ENCODE measurements at regions not wholly inside any gene's neighbourhood (a gene's known extent, or its start where the extent isn't known, plus 50 kb on each side); places are given as distances from the start of the nearest gene placed in this dataset.

DNA sequence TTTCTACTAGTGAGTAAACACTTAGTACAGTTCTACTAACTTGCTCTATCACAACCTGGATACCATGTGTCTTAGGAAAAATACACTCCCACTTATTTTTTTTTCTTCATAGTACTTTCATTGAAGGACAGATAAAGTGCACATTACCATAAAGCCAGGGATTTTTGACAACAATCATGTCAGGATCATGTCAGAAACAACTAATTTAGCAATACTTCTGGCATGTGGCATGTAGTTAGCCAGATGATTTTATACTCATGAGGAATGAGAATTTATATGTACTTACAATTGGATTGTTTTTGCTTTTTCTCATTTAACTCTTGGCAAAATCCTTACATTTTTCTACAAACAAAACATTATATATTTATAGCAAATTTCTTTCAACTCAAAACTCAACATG, 630.7 kb upstream of the GRM3 start:
- no peaks in the 10 kb centered on the region for H3K9me3 Mint-ChIP-seq

DNA sequence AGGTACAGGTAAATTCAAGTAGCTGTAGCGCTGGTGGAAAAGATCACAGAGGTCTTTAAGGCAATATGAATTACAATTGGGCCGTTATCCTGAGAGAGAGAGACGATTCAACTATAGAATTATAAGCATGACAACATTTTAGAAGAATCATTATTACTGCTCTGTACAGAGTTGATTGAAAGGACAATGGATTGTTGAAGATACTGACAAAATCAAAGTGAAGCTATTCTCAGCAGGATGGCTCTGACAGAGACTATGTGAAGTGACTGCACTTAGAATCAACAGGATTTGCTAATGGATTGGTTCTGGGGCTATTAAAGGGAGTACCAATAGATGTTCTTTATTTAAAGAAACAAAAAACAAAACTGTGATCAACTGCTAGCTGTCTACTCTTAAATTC, 634.8 kb upstream of the GRM3 start:
- Mint-ChIP-seq H3K4me3 (no peak overlapping the region), H3K9me3 (no peaks in the 10 kb centered on the region), H3K27ac (no peak overlapping the region), H3K27me3 (ENCODE audit: low read depth) (no peaks in the 10 kb centered on the region), H3K36me3 (no peaks in the 10 kb centered on the region), H3K4me1 (no peaks in the 10 kb centered on the region)
- DNase-seq (ENCODE audit: low spot score in 2 of 2, unreplicated experiment in 2 of 2), result no peak
- TF ChIP-seq, protein P1, sequence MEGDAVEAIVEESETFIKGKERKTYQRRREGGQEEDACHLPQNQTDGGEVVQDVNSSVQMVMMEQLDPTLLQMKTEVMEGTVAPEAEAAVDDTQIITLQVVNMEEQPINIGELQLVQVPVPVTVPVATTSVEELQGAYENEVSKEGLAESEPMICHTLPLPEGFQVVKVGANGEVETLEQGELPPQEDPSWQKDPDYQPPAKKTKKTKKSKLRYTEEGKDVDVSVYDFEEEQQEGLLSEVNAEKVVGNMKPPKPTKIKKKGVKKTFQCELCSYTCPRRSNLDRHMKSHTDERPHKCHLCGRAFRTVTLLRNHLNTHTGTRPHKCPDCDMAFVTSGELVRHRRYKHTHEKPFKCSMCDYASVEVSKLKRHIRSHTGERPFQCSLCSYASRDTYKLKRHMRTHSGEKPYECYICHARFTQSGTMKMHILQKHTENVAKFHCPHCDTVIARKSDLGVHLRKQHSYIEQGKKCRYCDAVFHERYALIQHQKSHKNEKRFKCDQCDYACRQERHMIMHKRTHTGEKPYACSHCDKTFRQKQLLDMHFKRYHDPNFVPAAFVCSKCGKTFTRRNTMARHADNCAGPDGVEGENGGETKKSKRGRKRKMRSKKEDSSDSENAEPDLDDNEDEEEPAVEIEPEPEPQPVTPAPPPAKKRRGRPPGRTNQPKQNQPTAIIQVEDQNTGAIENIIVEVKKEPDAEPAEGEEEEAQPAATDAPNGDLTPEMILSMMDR (IDR thresholded peaks at IDR 0.05; ENCODE audit: unreplicated experiment), result no peak

More for the DNA sequence above, 630.7 kb upstream of the GRM3 start:
- DNase-seq (ENCODE audit: low spot score in 2 of 2, unreplicated experiment in 2 of 2), result no peak
- Mint-ChIP-seq H3K36me3 (no peaks in the 10 kb centered on the region), H3K27me3 (ENCODE audit: low read depth) (no peaks in the 10 kb centered on the region), H3K4me1 (no peaks in the 10 kb centered on the region), H3K27ac (no peak overlapping the region), H3K4me3 (no peak overlapping the region)
- TF ChIP-seq, protein P1 (IDR thresholded peaks at IDR 0.05; ENCODE audit: unreplicated experiment), result no peak

DNA sequence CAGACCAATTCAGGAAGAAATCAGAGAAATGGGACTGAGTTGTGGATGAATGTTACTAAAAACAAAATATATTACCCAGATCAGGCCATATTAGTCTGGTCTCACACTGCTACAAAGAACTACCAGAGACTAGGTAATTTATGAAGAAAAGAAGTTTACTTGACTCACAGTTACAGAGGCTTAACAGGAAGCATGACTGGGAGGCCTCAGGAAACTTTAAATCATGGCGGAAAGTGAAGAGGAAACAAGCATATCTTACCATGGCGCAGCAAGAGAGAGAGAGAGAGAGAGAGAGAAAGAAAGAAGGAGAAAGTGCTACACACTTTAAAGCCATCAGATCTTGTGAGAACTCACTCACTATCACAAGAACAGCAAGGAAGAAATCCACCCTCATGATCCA, 636.8 kb upstream of the GRM3 start:
- H3K4me3 Mint-ChIP-seq, result no peak overlapping the region
- DNase-seq (ENCODE audit: low spot score in 2 of 2, unreplicated experiment in 2 of 2), result no peak
- H3K27me3 Mint-ChIP-seq (ENCODE audit: low read depth), result no peaks in the 10 kb centered on the region
- no peak overlapping the region for H3K27ac Mint-ChIP-seq
- H3K4me1 Mint-ChIP-seq, result no peaks in the 10 kb centered on the region
- H3K36me3 Mint-ChIP-seq, result no peaks in the 10 kb centered on the region
- TF ChIP-seq, protein P1 (IDR thresholded peaks at IDR 0.05; ENCODE audit: unreplicated experiment), result no peak
- H3K9me3 Mint-ChIP-seq, result peaks cover 10% of the 10 kb centered on the region

DNA sequence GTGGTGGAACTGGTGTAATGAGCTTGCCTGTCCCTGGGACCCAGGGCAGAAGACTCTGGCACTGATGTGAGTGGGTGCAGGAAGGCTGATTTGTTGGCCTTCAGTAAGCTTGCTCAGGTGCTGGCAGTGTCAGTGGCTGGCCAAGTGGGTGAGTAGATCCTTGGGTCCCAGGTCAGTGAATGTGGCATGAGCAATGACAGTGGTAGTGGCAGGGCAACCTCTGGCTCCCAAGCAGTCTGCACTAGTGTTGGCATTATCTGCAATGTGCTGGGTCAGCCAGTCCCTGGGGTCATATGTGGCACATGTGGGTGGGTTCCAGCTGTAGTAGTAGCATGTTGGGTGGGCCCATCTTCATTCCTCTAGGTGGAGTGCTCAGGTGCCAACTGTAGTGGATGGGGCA, 640.9 kb upstream of the GRM3 start:
- H3K9me3 Mint-ChIP-seq, result peaks cover 35% of the 10 kb centered on the region
- no peaks in the 10 kb centered on the region for H3K27me3 Mint-ChIP-seq (ENCODE audit: low read depth)
- H3K4me1 Mint-ChIP-seq, result no peaks in the 10 kb centered on the region

DNA sequence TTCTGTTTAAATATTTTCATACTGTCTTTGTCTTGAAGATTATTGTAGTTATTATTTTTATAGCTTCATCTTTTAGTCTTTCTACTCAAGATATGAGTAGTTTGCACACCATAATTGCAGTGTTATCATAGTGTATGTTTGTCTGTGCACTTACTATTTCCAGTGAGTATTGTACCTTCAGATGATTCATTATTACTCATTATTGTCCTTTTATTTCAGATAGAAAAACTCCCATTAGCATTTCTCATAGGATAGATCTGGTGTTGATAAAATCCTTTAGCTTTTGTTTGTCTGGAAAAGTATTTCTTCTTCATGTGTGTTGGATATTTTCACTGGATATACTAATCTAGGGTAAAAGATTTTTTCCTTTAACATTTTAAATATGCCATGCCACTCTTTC, 646.2 kb upstream of the GRM3 start:
- no peak overlapping the region for H3K4me3 Mint-ChIP-seq
- peaks cover 2% of the 10 kb centered on the region for H3K36me3 Mint-ChIP-seq
- no peaks in the 10 kb centered on the region for H3K4me1 Mint-ChIP-seq
- H3K9me3 Mint-ChIP-seq, result peaks cover 36% of the 10 kb centered on the region
- H3K27ac Mint-ChIP-seq, result no peak overlapping the region
- TF ChIP-seq, protein P1 (IDR thresholded peaks at IDR 0.05; ENCODE audit: unreplicated experiment), result no peak
- H3K27me3 Mint-ChIP-seq (ENCODE audit: low read depth), result peaks cover 2% of the 10 kb centered on the region
- no peak for DNase-seq (ENCODE audit: low spot score in 2 of 2, unreplicated experiment in 2 of 2)

More for the DNA sequence above, 640.9 kb upstream of the GRM3 start:
- DNase-seq (ENCODE audit: low spot score in 2 of 2, unreplicated experiment in 2 of 2), result no peak
- TF ChIP-seq, protein P1 (IDR thresholded peaks at IDR 0.05; ENCODE audit: unreplicated experiment), result no peak
- Mint-ChIP-seq H3K4me3 (no peak overlapping the region), H3K27ac (no peak overlapping the region), H3K36me3 (peaks cover 2% of the 10 kb centered on the region)

DNA sequence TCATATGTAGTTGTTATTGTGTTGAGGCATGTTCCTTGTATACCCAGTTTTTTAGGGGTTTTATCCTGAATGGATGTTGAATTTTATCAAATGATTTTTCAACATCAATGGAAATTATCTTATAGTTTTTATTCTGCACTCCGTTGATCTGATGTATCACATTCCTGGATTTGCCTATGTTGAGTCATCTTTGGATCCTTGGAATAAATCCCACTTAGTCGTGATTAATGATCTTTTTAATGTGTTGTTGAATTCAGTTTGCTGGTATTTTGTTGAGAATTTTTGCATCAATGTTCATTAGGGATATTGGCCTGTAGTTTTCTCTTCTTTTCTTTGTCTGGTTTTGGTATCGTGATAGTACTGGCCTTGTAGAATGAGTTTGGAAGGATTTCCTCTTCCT, 648.6 kb upstream of the GRM3 start:
- H3K4me1 Mint-ChIP-seq, result no peaks in the 10 kb centered on the region

More for the DNA sequence above, 648.6 kb upstream of the GRM3 start:
- H3K9me3 Mint-ChIP-seq, result peaks cover 15% of the 10 kb centered on the region
- no peak overlapping the region for H3K4me3 Mint-ChIP-seq
- TF ChIP-seq, protein P1 (IDR thresholded peaks at IDR 0.05; ENCODE audit: unreplicated experiment), result no peak
- no peak for DNase-seq (ENCODE audit: low spot score in 2 of 2, unreplicated experiment in 2 of 2)
- no peak overlapping the region for H3K27ac Mint-ChIP-seq
- H3K36me3 Mint-ChIP-seq, result no peaks in the 10 kb centered on the region
- H3K27me3 Mint-ChIP-seq (ENCODE audit: low read depth), result peaks cover 2% of the 10 kb centered on the region
